HepG2 (cell line): ENCODE measurements at regions not wholly inside any gene's neighbourhood (a gene's known extent, or its start where the extent isn't known, plus 50 kb on each side); places are given as distances from the start of the nearest gene placed in this dataset.

Experiments
- HOMEZ ChIP-seq: IDR thresholded peaks from 2 replicates; pipeline ENCODE4 v1.6.1; 2016; ENCODE audit warnings: low read depth
- MXD1 ChIP-seq: sonication (generic); formaldehyde crosslinking; IDR thresholded peaks from 2 replicates; pipeline ENCODE4 v1.4.0; 2020; ENCODE audit warnings: mild to moderate bottlenecking, missing genetic modification reagents
- POLR2A ChIP-seq, 2 experiments: IDR thresholded peaks; 2 replicates each; pipeline ENCODE4 v1.6.1; 2011; ENCODE audit warnings: low read depth in 2 of 2, low read length in 2 of 2, mild to moderate bottlenecking in 1 of 2, moderate library complexity in 1 of 2; ENCODE audit not compliant: insufficient read depth in 1 of 2
- POLR2AphosphoS5 ChIP-seq: IDR thresholded peaks from 2 replicates; pipeline ENCODE4 v1.6.1; 2012; ENCODE audit warnings: low read depth, low read length
- SPEN ChIP-seq: sonication (generic); formaldehyde crosslinking; IDR thresholded peaks from 2 replicates; pipeline ENCODE4 v1.5.1; 2020; ENCODE audit warnings: low read depth, mild to moderate bottlenecking, missing genetic modification reagents
- STAT5B ChIP-seq: sonication (generic); formaldehyde crosslinking; IDR thresholded peaks from 2 replicates; pipeline ENCODE4 v1.4.0; 2020; ENCODE audit warnings: missing genetic modification reagents
- ZNF101 ChIP-seq: sonication (generic); formaldehyde crosslinking; IDR thresholded peaks from 2 replicates; pipeline ENCODE4 v1.4.0; 2020; ENCODE audit warnings: mild to moderate bottlenecking, low read depth, missing genetic modification reagents, borderline replicate concordance
- ZNF18 ChIP-seq: sonication (generic); formaldehyde crosslinking; IDR thresholded peaks from 2 replicates; pipeline ENCODE4 v1.8.0; 2022; ENCODE audit warnings: mild to moderate bottlenecking, missing genetic modification reagents; ENCODE audit not compliant: insufficient replicate concordance

- TF ChIP-seq MXD1: no peak
- TF ChIP-seq POLR2A (IDR thresholded peaks at IDR 0.05; ENCODE audit: insufficient read depth in 1 of 2, low read depth in 2 of 2, low read length in 2 of 2): no peak
- peak; percentile 45; the same call in 1 of the 2 replicates for TF ChIP-seq HOMEZ (CRISPR knock-in tag)
- no peak for TF ChIP-seq ZNF101 (CRISPR knock-in tag)
- no peak for TF ChIP-seq ZNF18 (CRISPR knock-in tag)
- no peak for TF ChIP-seq SPEN (CRISPR knock-in tag)
- no peak for TF ChIP-seq STAT5B (CRISPR knock-in tag)
- no peak for TF ChIP-seq POLR2AphosphoS5
These were observed 224.8 kb downstream of the ENC1 start for GRCh38 chr5:74415695-74416102.
